Thymus (tissue), 11 donors: ENCODE measurements at regions not wholly inside any gene's neighbourhood (a gene's known extent, or its start where the extent isn't known, plus 50 kb on each side); places are given as distances from the start of the nearest gene placed in this dataset.

Source experiments
- DNase-seq, 9 donors: peaks; one replicate each; pipeline ENCODE4 v3.0.0-alpha.2; 2013; ENCODE audit warnings: low spot score in 9 of 9, low read depth in 6 of 9, missing footprints in 1 of 9
- H3K27ac ChIP-seq, 2 donors: one replicate each; pipeline ENCODE4 v1.5.1; 2013; ENCODE audit warnings: control low read depth in 1 of 2, low read depth in 1 of 2, low read length in 1 of 2, mild to moderate bottlenecking in 1 of 2, moderate library complexity in 1 of 2
- H3K27me3 ChIP-seq, 2 donors: one replicate each; pipeline ENCODE4 v1.5.1; 2013; ENCODE audit warnings: low read length in 1 of 2; ENCODE audit not compliant: control insufficient read depth in 2 of 2, insufficient read depth in 1 of 2
- H3K36me3 ChIP-seq, 2 donors: one replicate each; pipeline ENCODE4 v1.5.1; 2013; ENCODE audit warnings: low read length in 1 of 2, mild to moderate bottlenecking in 1 of 2, moderate library complexity in 1 of 2; ENCODE audit not compliant: control insufficient read depth in 2 of 2, insufficient read depth in 2 of 2
- H3K4me1 ChIP-seq, 2 donors: one replicate each; pipeline ENCODE4 v1.5.1; 2013; ENCODE audit warnings: low read length in 2 of 2; ENCODE audit not compliant: control insufficient read depth in 2 of 2, insufficient read depth in 2 of 2
- H3K4me3 ChIP-seq, 2 donors: one replicate each; pipeline ENCODE4 v1.5.1; 2013; ENCODE audit warnings: low read length in 2 of 2, control low read depth in 1 of 2, mild to moderate bottlenecking in 1 of 2
- H3K9me3 ChIP-seq, 2 donors: one replicate each; pipeline ENCODE4 v1.5.1; 2013; ENCODE audit warnings: low read length in 1 of 2, mild to moderate bottlenecking in 1 of 2; ENCODE audit not compliant: control insufficient read depth in 2 of 2, insufficient read depth in 1 of 2
- WGBS: extraction: QIAGEN DNeasy Blood & Tissue Kit; methylation state at CpG from one replicate; pipeline ENCODE4 v1.1.7; 2013; 5-methylcytosine and 5-hydroxymethylcytosine counted together
- donor health status: healthy.

- Histone ChIP-seq H3K27ac (no peak overlapping the region), H3K9me3 (no peaks in the 10 kb centered on the region), H3K4me3 (no peak overlapping the region), H3K27me3 (no peaks in the 10 kb centered on the region), H3K4me1 (no peaks in the 10 kb centered on the region), H3K36me3 (no peaks in the 10 kb centered on the region)
- whole genome bisulfite sequencing, result 91% methylated on average over 12 of the region's 12 CpGs
- DNase-seq, result no peak
Measured at GRCh38 chr12:111253213-111253612, 115.7 kb downstream of the PHETA1 start.

GRCh38 chr12:111251787-111252186 lies 117.1 kb downstream of the PHETA1 start:
- no peaks in the 10 kb centered on the region for H3K9me3 ChIP-seq
- H3K27me3 ChIP-seq, result no peaks in the 10 kb centered on the region
- no peaks in the 10 kb centered on the region for H3K36me3 ChIP-seq
- no peak for DNase-seq
- WGBS, result 95% methylated on average over 7 of the region's 7 CpGs
- no peak overlapping the region for H3K4me3 ChIP-seq
- H3K27ac ChIP-seq, result no peak overlapping the region
- no peaks in the 10 kb centered on the region for H3K4me1 ChIP-seq

GRCh38 chr12:111251058-111251730 lies 117.7 kb downstream of the PHETA1 start:
- no peaks in the 10 kb centered on the region for H3K27me3 ChIP-seq
- 93% methylated on average over 14 of the region's 14 CpGs for WGBS
- no peak for DNase-seq

GRCh38 chr12:111250251-111250881 lies 118.5 kb downstream of the PHETA1 start:
- 92% methylated on average over 11 of the region's 11 CpGs for WGBS
- H3K27ac ChIP-seq, result no peak overlapping the region
- H3K4me3 ChIP-seq, result no peak overlapping the region
- H3K27me3 ChIP-seq, result no peaks in the 10 kb centered on the region
- no peaks in the 10 kb centered on the region for H3K36me3 ChIP-seq
- H3K4me1 ChIP-seq, result no peaks in the 10 kb centered on the region
- H3K9me3 ChIP-seq, result no peaks in the 10 kb centered on the region
- no peak for DNase-seq

More at GRCh38 chr12:111251058-111251730, 117.7 kb downstream of the PHETA1 start:
- H3K4me3 ChIP-seq, result no peak overlapping the region
- H3K36me3 ChIP-seq, result no peaks in the 10 kb centered on the region
- H3K4me1 ChIP-seq, result no peaks in the 10 kb centered on the region
- no peak overlapping the region for H3K27ac ChIP-seq
- no peaks in the 10 kb centered on the region for H3K9me3 ChIP-seq

GRCh38 chr12:111249757-111250156 lies 119.1 kb downstream of the PHETA1 start:
- DNase-seq, result no peak
- Histone ChIP-seq H3K27ac (no peak overlapping the region), H3K4me1 (no peaks in the 10 kb centered on the region), H3K36me3 (no peaks in the 10 kb centered on the region), H3K27me3 (no peaks in the 10 kb centered on the region), H3K9me3 (no peaks in the 10 kb centered on the region), H3K4me3 (no peak overlapping the region)
- 98% methylated on average over 6 of the region's 6 CpGs for WGBS

GRCh38 chr12:111249018-111249370 lies 119.9 kb downstream of the PHETA1 start:
- WGBS, result 90% methylated on average over 10 of the region's 10 CpGs
- Histone ChIP-seq H3K36me3 (no peaks in the 10 kb centered on the region), H3K9me3 (no peaks in the 10 kb centered on the region), H3K4me1 (no peaks in the 10 kb centered on the region), H3K4me3 (no peak overlapping the region), H3K27me3 (no peaks in the 10 kb centered on the region), H3K27ac (no peak overlapping the region)
- DNase-seq, result no peak

- no peak overlapping the region for H3K27ac ChIP-seq
- no peak for DNase-seq
- H3K4me1 ChIP-seq, result no peaks in the 10 kb centered on the region
- 75% methylated on average over 13 of the region's 13 CpGs for WGBS
- no peaks in the 10 kb centered on the region for H3K27me3 ChIP-seq
- no peaks in the 10 kb centered on the region for H3K36me3 ChIP-seq
- H3K9me3 ChIP-seq, result no peaks in the 10 kb centered on the region
- no peak overlapping the region for H3K4me3 ChIP-seq
Measured at GRCh38 chr12:111248236-111249017, 120.5 kb downstream of the PHETA1 start.

- Histone ChIP-seq H3K4me1 (no peaks in the 10 kb centered on the region), H3K9me3 (no peaks in the 10 kb centered on the region), H3K4me3 (no peak overlapping the region), H3K27me3 (no peaks in the 10 kb centered on the region), H3K36me3 (no peaks in the 10 kb centered on the region), H3K27ac (no peak overlapping the region)
- 95% methylated on average over 17 of the region's 17 CpGs for WGBS
- DNase-seq, result no peak
Measured at GRCh38 chr12:111247083-111247783, 121.7 kb downstream of the PHETA1 start.
